H1 (cell line): ENCODE measurements at regions not wholly inside any gene's neighbourhood (a gene's known extent, or its start where the extent isn't known, plus 50 kb on each side); places are given as distances from the start of the nearest gene placed in this dataset.

Experiments used
- CTCF ChIA-PET: fragments of 300-600 bp; sonication (Branson Sonifier 250); formaldehyde crosslinking; loops from one replicate; lab custom pipeline; 2021; ENCODE audit not compliant: partially characterized antibody; lab: Charles Lee
- POLR2A ChIA-PET: fragments of 300-600 bp; sonication (Branson Sonifier 250); formaldehyde crosslinking; loops from one replicate; lab custom pipeline; 2021; ENCODE audit warnings: inconsistent platforms; ENCODE audit not compliant: partially characterized antibody; lab: Charles Lee
- DNase-seq, 2 experiments: peaks; one replicate each; pipeline versions ENCODE4 v3.0.0 to v3.0.0-alpha.2; 2010 to 2022; ENCODE audit warnings: low spot score in 2 of 2, low read depth in 1 of 2, mixed read lengths in 1 of 2
- FAIRE-seq: peaks from 2 replicates; lab custom pipeline; 2011; peaks lifted over from hg19 to GRCh38; lab: Jason Lieb, UNC
- H2AFZ ChIP-seq: 2 replicates; pipeline ENCODE4 v1.8.1; 2012; ENCODE audit warnings: low read length, inconsistent platforms
- H2AK5ac ChIP-seq: 2 replicates; pipeline ENCODE4 v1.6.1; 2013; ENCODE audit warnings: low read depth, low read length
- H2BK120ac ChIP-seq: replicated peaks from 2 replicates; pipeline ENCODE3; 2013; ENCODE audit warnings: low read depth, low read length, inconsistent platforms
- H2BK12ac ChIP-seq: 2 replicates; pipeline ENCODE4 v1.6.1; 2013; ENCODE audit warnings: low read depth, low read length
- H2BK15ac ChIP-seq: 2 replicates; pipeline ENCODE4 v1.6.1; 2013; ENCODE audit warnings: low read length
- H2BK20ac ChIP-seq: 2 replicates; pipeline ENCODE4 v1.6.1; 2013; ENCODE audit warnings: low read length
- H2BK5ac ChIP-seq: 2 replicates; pipeline ENCODE4 v1.6.1; 2013; ENCODE audit warnings: low read depth, low read length
- H3K14ac ChIP-seq: 2 replicates; pipeline ENCODE4 v1.6.1; 2013; ENCODE audit warnings: inconsistent platforms; ENCODE audit not compliant: insufficient read length
- H3K18ac ChIP-seq: 2 replicates; pipeline ENCODE4 v1.6.1; 2013; ENCODE audit warnings: low read length; ENCODE audit errors: extremely low read depth
- H3K23ac ChIP-seq: 2 replicates; pipeline ENCODE4 v1.6.1; 2013; ENCODE audit warnings: inconsistent platforms; ENCODE audit not compliant: insufficient read length
- H3K23me2 ChIP-seq: 2 replicates; pipeline ENCODE4 v1.6.1; 2013; ENCODE audit warnings: low read depth, low read length
- H3K27ac ChIP-seq: 2 replicates; pipeline ENCODE4 v1.6.1; 2011; ENCODE audit warnings: low read depth, low read length, inconsistent platforms
- H3K27me3 ChIP-seq, 4 experiments: replicated peaks in 1 of 4; 1 replicate in 1 of 4; 2 replicates in 3 of 4; pipeline versions ENCODE4 v1.6.1 to v1.8.1; 2011 to 2013; ENCODE audit warnings: low read length in 3 of 4, mild to moderate bottlenecking in 3 of 4, inconsistent platforms in 2 of 4, mixed read lengths in 2 of 4, moderate library complexity in 1 of 4; ENCODE audit not compliant: control insufficient read depth in 3 of 4, insufficient read depth in 3 of 4; ENCODE audit errors: extremely low read depth in 1 of 4
- H3K36me3 ChIP-seq, 4 experiments: 2 replicates each; pipeline versions ENCODE4 v1.6.1 to v1.8.1; 2011 to 2013; ENCODE audit warnings: mild to moderate bottlenecking in 4 of 4, low read length in 3 of 4, moderate library complexity in 2 of 4, control low read depth in 1 of 4, inconsistent platforms in 1 of 4; ENCODE audit not compliant: insufficient read depth in 4 of 4, control insufficient read depth in 2 of 4
- H3K4ac ChIP-seq: replicated peaks from 2 replicates; pipeline ENCODE3; 2013; ENCODE audit warnings: low read length, low read depth, mixed read lengths, inconsistent platforms; ENCODE audit not compliant: insufficient read length
- H3K4me1 ChIP-seq, 4 experiments: replicated peaks in 1 of 4; 1 replicate in 1 of 4; 2 replicates in 3 of 4; pipeline versions ENCODE4 v1.6.1 to v1.8.1; 2011 to 2013; ENCODE audit warnings: low read length in 3 of 4, inconsistent platforms in 2 of 4, mixed read lengths in 1 of 4; ENCODE audit not compliant: insufficient read depth in 4 of 4, control insufficient read depth in 3 of 4
- H3K4me2 ChIP-seq, 2 experiments: 2 replicates each; pipeline versions ENCODE4 v1.6.1 to v1.8.1; 2011 to 2013; ENCODE audit warnings: low read depth in 2 of 2, low read length in 2 of 2, control low read depth in 1 of 2, inconsistent platforms in 1 of 2, mild to moderate bottlenecking in 1 of 2; ENCODE audit not compliant: insufficient read depth in 1 of 2
- H3K4me3 ChIP-seq, 4 experiments: fragments of 200-600, 300-600 bp in 1 of 4; sonication (generic), shearing (Covaris generic), sonication (Bioruptor Twin) in 1 of 4; 2 replicates each; pipeline versions ENCODE4 v1.5.1 to v1.8.1; 2011 to 2016; ENCODE audit warnings: low read length in 4 of 4, low read depth in 3 of 4, control low read depth in 2 of 4, inconsistent platforms in 2 of 4, mild to moderate bottlenecking in 2 of 4, mixed read lengths in 1 of 4, moderate library complexity in 1 of 4; ENCODE audit not compliant: insufficient read depth in 2 of 4; ENCODE audit errors: extremely low read depth in 1 of 4
- H3K56ac ChIP-seq: replicated peaks from 2 replicates; pipeline ENCODE3; 2013; ENCODE audit warnings: low read depth, mild to moderate bottlenecking, mixed read lengths, low read length, inconsistent platforms; ENCODE audit not compliant: insufficient read length
- H3K79me1 ChIP-seq: 2 replicates; pipeline ENCODE4 v1.6.1; 2013; ENCODE audit warnings: low read depth, low read length, control low read depth
- H3K79me2 ChIP-seq, 2 experiments: 2 replicates each; pipeline versions ENCODE4 v1.6.1 to v1.8.1; 2012 to 2013; ENCODE audit warnings: low read length in 2 of 2, mild to moderate bottlenecking in 2 of 2, inconsistent platforms in 1 of 2; ENCODE audit not compliant: insufficient read depth in 2 of 2, control insufficient read depth in 1 of 2
- H3K9ac ChIP-seq, 4 experiments: replicated peaks in 1 of 4; 1 replicate in 1 of 4; 2 replicates in 3 of 4; pipeline versions ENCODE4 v1.6.1 to v1.8.1; 2011 to 2013; ENCODE audit warnings: low read depth in 3 of 4, low read length in 3 of 4, control low read depth in 2 of 4, mild to moderate bottlenecking in 2 of 4, moderate library complexity in 2 of 4, inconsistent platforms in 1 of 4; ENCODE audit errors: extremely low read depth in 1 of 4
- H3K9me3 ChIP-seq, 2 experiments: 2 replicates each; pipeline versions ENCODE4 v1.6.1 to v1.8.1; 2012 to 2013; ENCODE audit warnings: mild to moderate bottlenecking in 2 of 2, moderate library complexity in 2 of 2, control low read depth in 1 of 2, inconsistent platforms in 1 of 2, low read depth in 1 of 2, low read length in 1 of 2, mixed read lengths in 1 of 2; ENCODE audit not compliant: insufficient read depth in 2 of 2
- H4K20me1 ChIP-seq, 2 experiments: replicated peaks in 1 of 2; 2 replicates each; pipeline versions ENCODE3 to v1.8.1; 2011 to 2013; ENCODE audit warnings: inconsistent platforms in 2 of 2, low read length in 2 of 2, mild to moderate bottlenecking in 1 of 2; ENCODE audit not compliant: insufficient read depth in 2 of 2, control insufficient read depth in 1 of 2
- H4K5ac ChIP-seq: 2 replicates; pipeline ENCODE4 v1.6.1; 2013; ENCODE audit warnings: low read length, low read depth, mixed read lengths, inconsistent platforms; ENCODE audit not compliant: insufficient read length
- H4K8ac ChIP-seq: 2 replicates; pipeline ENCODE4 v1.8.0; 2013; ENCODE audit warnings: mild to moderate bottlenecking, moderate library complexity, low read length, inconsistent platforms; ENCODE audit not compliant: insufficient read depth; ENCODE audit errors: extremely low read depth
- H4K91ac ChIP-seq: replicated peaks from 2 replicates; pipeline ENCODE3; 2013; ENCODE audit warnings: low read length, mixed read lengths, inconsistent platforms; ENCODE audit not compliant: insufficient read length
- BRCA1 ChIP-seq: IDR thresholded peaks from 2 replicates; pipeline ENCODE4 v1.6.1; 2012; ENCODE audit warnings: low read depth, low read length, improper control_type of control experiment
- CBX8 ChIP-seq: fragments of 300-800, 300-1000 bp; sonication (generic); IDR thresholded peaks from 2 replicates; pipeline ENCODE4 v1.7.1; 2016; ENCODE audit warnings: low read depth, low read length, borderline replicate concordance
- CTCF ChIP-seq, 3 experiments: IDR thresholded peaks; 1 replicate in 2 of 3; 2 replicates in 1 of 3; pipeline versions ENCODE4 v1.5.1 to v1.6.1; 2011; ENCODE audit warnings: low read length in 3 of 3, mild to moderate bottlenecking in 3 of 3, inconsistent platforms in 2 of 3, low read depth in 1 of 3, moderate library complexity in 1 of 3; ENCODE audit not compliant: insufficient read depth in 1 of 3; ENCODE audit errors: control extremely low read depth in 1 of 3
- GABPA ChIP-seq: IDR thresholded peaks from 2 replicates; pipeline ENCODE4 v1.6.1; 2011; ENCODE audit warnings: mild to moderate bottlenecking, low read length, moderate library complexity, borderline replicate concordance; ENCODE audit not compliant: insufficient read depth
- GTF2F1 ChIP-seq: IDR thresholded peaks from 2 replicates; pipeline ENCODE4 v1.6.1; 2012; ENCODE audit warnings: low read depth, low read length, improper control_type of control experiment, borderline replicate concordance
- JUND ChIP-seq: IDR thresholded peaks from 2 replicates; pipeline ENCODE4 v1.6.1; 2011; ENCODE audit warnings: mild to moderate bottlenecking, improper control_type of control experiment, low read length
- KDM1A ChIP-seq: fragments of 200-600, 300-600 bp; sonication (generic); IDR thresholded peaks from 2 replicates; pipeline ENCODE4 v1.7.1; 2016; ENCODE audit warnings: mild to moderate bottlenecking, low read length, borderline replicate concordance
- NANOG ChIP-seq: IDR thresholded peaks from 2 replicates; pipeline ENCODE4 v1.6.1; 2011; ENCODE audit warnings: low read length, low read depth, mild to moderate bottlenecking, inconsistent platforms; ENCODE audit not compliant: insufficient read depth, poor library complexity, severe bottlenecking
- POU5F1 ChIP-seq: IDR thresholded peaks from 2 replicates; pipeline ENCODE4 v1.6.1; 2011; ENCODE audit warnings: low read depth, mild to moderate bottlenecking, low read length, moderate library complexity
- RFX5 ChIP-seq: IDR thresholded peaks from 2 replicates; pipeline ENCODE4 v1.6.1; 2011; ENCODE audit warnings: low read depth, low read length, improper control_type of control experiment, borderline replicate concordance
- SRF ChIP-seq: IDR thresholded peaks from 2 replicates; pipeline ENCODE4 v1.6.1; 2011; ENCODE audit warnings: mild to moderate bottlenecking, low read depth, low read length, moderate library complexity
- TAF1 ChIP-seq: IDR thresholded peaks from 2 replicates; pipeline ENCODE4 v1.6.1; 2011; ENCODE audit warnings: mild to moderate bottlenecking, low read depth, low read length
- TBP ChIP-seq: IDR thresholded peaks from 2 replicates; pipeline ENCODE4 v1.6.1; 2011; ENCODE audit warnings: low read depth, low read length, improper control_type of control experiment
- WGBS, 2 experiments: shearing (Covaris generic) in 1 of 2; methylation state at CpG; one replicate each; pipeline versions ENCODE4 v1.1.6 to v1.1.7; 2013 to 2015; ENCODE audit warnings: low lambda C conversion rate in 2 of 2, mixed read lengths in 2 of 2, inconsistent platforms in 1 of 2, low coverage in 1 of 2, missing lambda C conversion rate in 1 of 2; ENCODE audit not compliant: insufficient replicate concordance in 2 of 2, insufficient coverage in 1 of 2, insufficient read length in 1 of 2; ENCODE audit errors: extremely low coverage in 1 of 2, missing lambda C conversion rate in 1 of 2; 5-methylcytosine and 5-hydroxymethylcytosine counted together

- H2AFZ ChIP-seq: no peak overlapping the region
- no peaks in the 10 kb centered on the region for H3K79me2 ChIP-seq
- no peaks in the 10 kb centered on the region for H3K23me2 ChIP-seq
- H4K20me1 ChIP-seq: no peaks in the 10 kb centered on the region
- WGBS, 2 experiments: 85% methylated on average over 1 of the region's 1 CpG; no CpG with 5 or more reads in 1 of the 2 experiments
- no peak overlapping the region for H3K9ac ChIP-seq
- H3K79me1 ChIP-seq: no peaks in the 10 kb centered on the region
- no peak overlapping the region for H3K56ac ChIP-seq
- POLR2A ChIA-PET: no interaction called here
- no peak overlapping the region for H2BK5ac ChIP-seq
- no peak overlapping the region for H4K8ac ChIP-seq
- no peak overlapping the region for H2AK5ac ChIP-seq
- H3K18ac ChIP-seq: no peak overlapping the region
- H2BK20ac ChIP-seq: no peak overlapping the region
- no peaks in the 10 kb centered on the region for H3K4me1 ChIP-seq
- no peak for DNase-seq
- no peaks in the 10 kb centered on the region for H3K9me3 ChIP-seq
- no peak overlapping the region for H3K4ac ChIP-seq
- no peak overlapping the region for H3K4me3 ChIP-seq
- H3K36me3 ChIP-seq: no peaks in the 10 kb centered on the region
- no peak overlapping the region for H2BK15ac ChIP-seq
- no peak overlapping the region for H3K4me2 ChIP-seq
- CTCF ChIA-PET: no interaction called here
- no peak overlapping the region for H4K5ac ChIP-seq
- H3K23ac ChIP-seq: no peak overlapping the region
- no peak overlapping the region for H2BK120ac ChIP-seq
- H3K14ac ChIP-seq: no peak overlapping the region
- H3K27me3 ChIP-seq: no peaks in the 10 kb centered on the region; a peak in 1 of 7 replicates
- no peak for FAIRE-seq
- no peak overlapping the region for H4K91ac ChIP-seq
- no peak overlapping the region for H3K27ac ChIP-seq
- H2BK12ac ChIP-seq: no peak overlapping the region
- TF ChIP-seq GTF2F1 (no peak), NANOG (no peak), SRF (no peak), CTCF (IDR thresholded peaks at IDR 0.05; ENCODE audit: control extremely low read depth in 1 of 3, insufficient read depth in 1 of 3, low read depth in 1 of 3, low read length in 3 of 3) (no peak), POU5F1 (no peak), BRCA1 (no peak), RFX5 (no peak), JUND (no peak), TBP (no peak), KDM1A (no peak), GABPA (no peak), TAF1 (no peak), CBX8 (no peak)
Measured at GRCh38 chr1:169025412-169025811, 81.1 kb upstream of the ATP1B1 start.
